Smooth muscle cell (in vitro differentiated cells): ENCODE measurements at regions not wholly inside any gene's neighbourhood (a gene's known extent, or its start where the extent isn't known, plus 50 kb on each side); places are given as distances from the start of the nearest gene placed in this dataset.
"Not testable (repeated sequence)": the region's sequence is repeated elsewhere in the genome, so short reads cannot be mapped to it uniquely, and the experiment has no call there.

Experiments
- DNase-seq: peaks from one replicate; lab custom pipeline; 2025; ENCODE audit not compliant: unreplicated experiment; lab: John Stamatoyannopoulos, UW
- H2AFZ ChIP-seq: fragments of 200-600 bp; sonication (generic); 2 replicates; pipeline ENCODE4 v1.6.0; 2016; ENCODE audit warnings: antibody characterized with exemption, low read depth, mild to moderate bottlenecking
- H3F3A ChIP-seq: fragments of 200-600 bp; sonication (generic); 2 replicates; pipeline ENCODE4 v1.6.0; 2017; ENCODE audit warnings: antibody characterized with exemption, low read depth
- H3K27ac ChIP-seq: fragments of 200-600 bp; sonication (generic); 2 replicates; pipeline ENCODE4 v1.5.1; 2016; ENCODE audit warnings: low read depth, mild to moderate bottlenecking
- H3K27me3 ChIP-seq: fragments of 200-600 bp; sonication (generic); 2 replicates; pipeline ENCODE4 v1.6.1; 2016; ENCODE audit warnings: low read depth, mild to moderate bottlenecking
- H3K36me3 ChIP-seq: fragments of 200-600 bp; sonication (generic); 2 replicates; pipeline ENCODE4 v1.5.1; 2016; ENCODE audit warnings: low read depth
- H3K4me1 ChIP-seq: fragments of 200-600 bp; sonication (generic); 2 replicates; pipeline ENCODE4 v1.5.1; 2016; ENCODE audit warnings: low read depth
- H3K4me2 ChIP-seq: fragments of 200-600 bp; sonication (generic); 2 replicates; pipeline ENCODE4 v1.6.0; 2016; ENCODE audit warnings: mild to moderate bottlenecking
- H3K4me3 ChIP-seq: fragments of 200-600 bp; sonication (generic); 2 replicates; pipeline ENCODE4 v1.5.1; 2016; ENCODE audit warnings: mild to moderate bottlenecking
- H3K79me2 ChIP-seq: fragments of 200-600 bp; sonication (generic); 2 replicates; pipeline ENCODE4 v1.6.0; 2016; ENCODE audit warnings: low read depth, mild to moderate bottlenecking
- H3K9ac ChIP-seq: fragments of 200-600 bp; sonication (generic); 2 replicates; pipeline ENCODE4 v1.6.0; 2016; ENCODE audit warnings: low read depth
- H3K9me3 ChIP-seq: fragments of 200-600 bp; sonication (generic); replicated peaks from 2 replicates; pipeline ENCODE4 v1.5.1; 2016; ENCODE audit warnings: low read depth
- H4K20me1 ChIP-seq: fragments of 200-600 bp; sonication (generic); 2 replicates; pipeline ENCODE4 v1.6.0; 2016; ENCODE audit warnings: low read depth
- CTCF ChIP-seq: fragments of 200-600 bp; sonication (generic); IDR thresholded peaks from 2 replicates; pipeline ENCODE4 v1.5.1; 2017; ENCODE audit warnings: borderline replicate concordance, mild to moderate bottlenecking, antibody characterized with exemption; ENCODE audit not compliant: insufficient read depth, poor library complexity, severe bottlenecking
- WGBS: methylation state at CpG from one replicate; pipeline ENCODE4 v1.1.7; 2016; ENCODE audit warnings: low lambda C conversion rate; 5-methylcytosine and 5-hydroxymethylcytosine counted together

- no peak overlapping the region for H2AFZ ChIP-seq
- no peak overlapping the region for H3K27ac ChIP-seq
- no peak overlapping the region for H3K4me2 ChIP-seq
- no peaks in the 10 kb centered on the region for H3K9me3 ChIP-seq
- no peak overlapping the region for H3K4me3 ChIP-seq
- H3K9ac ChIP-seq: no peak overlapping the region
- no peaks in the 10 kb centered on the region for H3F3A ChIP-seq
- TF ChIP-seq CTCF: no peak
- no peaks in the 10 kb centered on the region for H3K36me3 ChIP-seq
- H4K20me1 ChIP-seq: no peaks in the 10 kb centered on the region
- no peaks in the 10 kb centered on the region for H3K4me1 ChIP-seq
- H3K79me2 ChIP-seq: no peaks in the 10 kb centered on the region
- no peaks in the 10 kb centered on the region for H3K27me3 ChIP-seq
- 79% methylated on average over 4 of the region's 4 CpGs for WGBS
- no peak for DNase-seq
Observed at GRCh38 chrX:44058339-44058738, 85.1 kb upstream of the NDP start.

- Histone ChIP-seq H2AFZ (no peak overlapping the region), H3K4me1 (no peaks in the 10 kb centered on the region), H3K4me2 (no peak overlapping the region), H4K20me1 (no peaks in the 10 kb centered on the region), H3K9me3 (no peaks in the 10 kb centered on the region), H3K27ac (no peak overlapping the region), H3K79me2 (no peaks in the 10 kb centered on the region), H3F3A (no peaks in the 10 kb centered on the region), H3K9ac (no peak overlapping the region), H3K4me3 (no peak overlapping the region), H3K36me3 (no peaks in the 10 kb centered on the region), H3K27me3 (no peaks in the 10 kb centered on the region)
- DNase-seq: no peak
- 62% methylated on average over 4 of the region's 4 CpGs for WGBS
- TF ChIP-seq CTCF: no peak
Observed at GRCh38 chrX:44055638-44056037, 82.4 kb upstream of the NDP start.

- DNase-seq: no peak
- no peaks in the 10 kb centered on the region for H4K20me1 ChIP-seq
- no peak overlapping the region for H2AFZ ChIP-seq
- H3K27me3 ChIP-seq: no peaks in the 10 kb centered on the region
- TF ChIP-seq CTCF: no peak
- no peaks in the 10 kb centered on the region for H3K9me3 ChIP-seq
- H3F3A ChIP-seq: no peaks in the 10 kb centered on the region
- H3K79me2 ChIP-seq: no peaks in the 10 kb centered on the region
- WGBS: 67% methylated on average over 4 of the region's 4 CpGs
- no peaks in the 10 kb centered on the region for H3K36me3 ChIP-seq
- H3K4me2 ChIP-seq: no peak overlapping the region
- no peak overlapping the region for H3K4me3 ChIP-seq
- H3K9ac ChIP-seq: no peak overlapping the region
- H3K4me1 ChIP-seq: no peaks in the 10 kb centered on the region
- no peak overlapping the region for H3K27ac ChIP-seq
Observed at GRCh38 chrX:44054863-44055601, 81.8 kb upstream of the NDP start.

GRCh38 chrX:44045106-44045505 lies 71.9 kb upstream of the NDP start:
- not testable (repeated sequence) for H3K4me1 ChIP-seq, H3K4me3 ChIP-seq, DNase-seq, H3K79me2 ChIP-seq, H4K20me1 ChIP-seq, H3K27me3 ChIP-seq, H3K27ac ChIP-seq, H2AFZ ChIP-seq, H3K9me3 ChIP-seq, H3K36me3 ChIP-seq, H3F3A ChIP-seq, H3K4me2 ChIP-seq, H3K9ac ChIP-seq
- 61% methylated on average over 1 of the region's 1 CpG for WGBS
